T-helper 2 cell treated with Interferon-gamma antibody and Interleukin-4, amounts not matched to agents 100 ng/mL and 5 ng/mL, for 36 hours (primary cell): ENCODE measurements at regions not wholly inside any gene's neighbourhood (a gene's known extent, or its start where the extent isn't known, plus 50 kb on each side); places are given as distances from the start of the nearest gene placed in this dataset.
"Not testable (repeated sequence)": the region's sequence is repeated elsewhere in the genome, so short reads cannot be mapped to it uniquely, and the experiment has no call there.

Experiments used
- intact Hi-C: fragments of 100-400 bp; cut with micrococcal nuclease; formaldehyde crosslinking; loops from one replicate; pipeline ENCODE4 v1.15.1; 2023

DNA sequence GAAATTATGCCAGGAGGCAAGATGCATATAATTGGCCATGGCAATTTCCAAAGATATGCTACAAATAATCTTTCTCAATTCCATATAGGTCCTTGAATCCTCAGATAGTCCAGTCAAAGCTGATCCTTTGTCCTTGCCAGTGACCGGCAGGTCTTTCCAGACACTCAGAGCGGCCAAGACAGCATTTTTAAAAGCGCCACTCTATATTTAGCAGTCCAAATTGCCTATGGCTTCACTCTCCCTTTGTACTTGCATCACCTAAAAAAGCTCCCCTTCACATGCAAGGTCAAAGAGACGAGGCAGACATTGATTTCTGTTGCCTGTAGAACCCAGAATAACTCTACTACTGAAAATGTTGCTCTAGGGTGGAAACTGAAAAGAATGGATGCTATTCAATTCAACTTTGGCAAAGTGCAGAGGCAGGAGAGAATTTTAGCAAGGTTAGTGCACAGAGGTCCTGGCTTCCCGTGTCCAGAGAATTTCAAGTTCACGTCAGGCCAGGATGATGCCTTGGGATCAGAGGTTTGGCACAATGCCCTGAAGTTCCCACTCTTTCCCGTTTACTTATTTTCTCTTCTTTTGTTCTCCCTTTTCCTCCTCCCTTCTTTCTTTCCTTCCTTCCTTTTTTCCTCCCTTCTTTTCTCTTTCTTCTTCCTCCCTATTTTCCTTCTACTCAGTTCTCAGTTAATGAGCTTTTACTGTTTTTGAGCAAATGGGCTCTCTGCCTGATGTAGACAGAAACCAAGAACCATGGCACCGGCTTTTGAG lies 108.5 kb downstream of the KCNK1 start:
- intact Hi-C loops: no loop called here

DNA sequence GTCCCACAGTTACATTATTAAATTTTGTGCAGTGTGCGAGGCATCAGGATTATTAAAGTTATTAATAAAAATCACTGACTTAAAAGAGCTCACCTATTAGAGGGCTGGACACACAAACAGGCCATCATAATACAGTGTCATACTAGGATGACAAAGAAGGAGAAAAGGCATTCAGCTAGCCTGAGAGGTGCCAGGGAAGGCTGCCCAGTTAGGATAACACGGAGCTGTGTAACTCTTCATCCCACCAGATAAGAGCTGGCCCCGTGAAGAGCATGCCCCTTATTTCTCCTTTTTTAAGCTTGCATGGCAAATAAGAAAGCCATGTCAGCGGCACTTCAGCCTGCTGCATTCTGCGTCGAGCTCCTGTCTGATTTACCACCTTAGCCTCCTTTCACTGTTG lies 109.5 kb downstream of the KCNK1 start:
- intact Hi-C loops: no loop called here

DNA sequence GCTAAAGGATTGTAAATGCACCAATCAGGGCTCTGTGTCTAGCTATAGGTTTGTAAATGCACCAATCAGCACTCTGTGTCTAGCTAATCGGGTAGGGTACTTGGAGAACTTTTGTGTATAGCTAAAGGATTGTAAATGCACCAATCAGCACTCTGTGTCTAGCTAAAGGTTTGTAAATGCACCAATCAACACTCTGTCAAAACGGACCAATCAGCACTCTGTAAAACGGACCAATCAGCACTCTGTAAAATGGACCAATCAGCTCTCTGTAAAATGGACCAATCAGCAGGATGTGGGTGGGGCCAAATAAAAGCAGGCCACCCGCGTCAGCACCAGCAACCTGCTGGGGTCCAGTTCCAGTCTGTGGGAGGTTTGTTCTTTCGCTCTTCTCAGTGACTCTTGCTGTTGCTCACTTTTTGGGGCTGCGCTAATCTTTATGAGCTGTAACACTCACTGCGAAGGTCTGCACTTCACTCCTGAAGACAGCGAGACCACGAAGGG lies 110.3 kb downstream of the KCNK1 start:
- intact Hi-C loops: not testable (repeated sequence)

DNA sequence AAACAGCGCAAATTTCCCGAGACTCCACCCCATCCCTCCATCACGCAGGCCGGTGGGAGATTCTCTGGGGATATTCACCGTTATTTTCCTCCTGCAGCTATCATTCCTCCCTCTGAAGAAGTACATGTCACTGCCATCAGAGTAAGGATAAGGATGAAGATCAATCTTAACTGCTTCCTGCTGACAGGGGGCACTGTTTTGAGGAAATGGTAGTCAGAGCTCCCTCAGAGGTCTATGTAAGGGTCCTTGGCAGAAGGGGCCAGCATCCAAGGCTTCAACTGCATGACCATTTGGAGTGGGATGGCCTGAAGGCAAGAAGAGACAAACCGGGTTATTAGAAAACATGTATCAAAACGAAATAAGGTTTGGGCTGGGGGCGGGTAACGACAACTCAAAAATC lies 111.5 kb downstream of the KCNK1 start:
- intact Hi-C loops: no loop called here

DNA sequence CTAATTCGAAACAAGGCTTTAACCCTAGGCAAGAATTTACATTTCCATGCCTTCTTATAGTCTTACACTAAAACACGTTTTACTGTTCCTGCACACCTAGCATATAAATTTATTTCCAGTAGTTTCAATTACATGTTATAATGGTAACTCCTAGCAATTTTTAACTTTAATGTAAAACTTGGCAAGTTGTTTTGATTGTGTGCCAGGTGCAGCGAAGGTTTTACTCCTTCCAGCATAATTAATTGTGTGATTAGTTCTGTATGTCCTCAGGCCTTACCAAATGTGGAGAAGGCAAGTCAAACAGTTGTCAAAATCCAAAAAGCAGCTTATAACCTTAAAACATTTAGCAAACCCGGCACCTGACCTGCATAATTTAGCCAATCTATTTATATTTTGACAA lies 114.8 kb downstream of the KCNK1 start:
- intact Hi-C loops: no loop called here

DNA sequence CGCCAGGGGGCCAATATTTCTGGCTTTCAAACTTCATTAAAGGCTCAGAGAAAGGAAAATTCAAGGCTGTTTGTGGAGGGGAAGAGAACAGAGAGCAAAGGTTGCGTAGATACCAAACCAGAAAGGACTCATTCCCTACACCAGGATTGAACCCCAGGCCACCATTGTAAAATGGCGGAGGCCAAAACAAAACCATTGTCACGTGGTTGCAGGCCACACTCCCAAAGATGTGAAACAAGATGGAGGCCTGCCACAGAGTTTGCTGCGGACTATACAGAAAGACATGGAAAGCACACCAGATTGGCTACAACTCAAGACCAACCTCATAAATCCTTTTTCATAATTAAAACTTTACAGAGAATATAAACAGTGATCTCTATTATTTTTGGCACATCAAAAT lies 116.5 kb downstream of the KCNK1 start:
- intact Hi-C loops: no loop called here

DNA sequence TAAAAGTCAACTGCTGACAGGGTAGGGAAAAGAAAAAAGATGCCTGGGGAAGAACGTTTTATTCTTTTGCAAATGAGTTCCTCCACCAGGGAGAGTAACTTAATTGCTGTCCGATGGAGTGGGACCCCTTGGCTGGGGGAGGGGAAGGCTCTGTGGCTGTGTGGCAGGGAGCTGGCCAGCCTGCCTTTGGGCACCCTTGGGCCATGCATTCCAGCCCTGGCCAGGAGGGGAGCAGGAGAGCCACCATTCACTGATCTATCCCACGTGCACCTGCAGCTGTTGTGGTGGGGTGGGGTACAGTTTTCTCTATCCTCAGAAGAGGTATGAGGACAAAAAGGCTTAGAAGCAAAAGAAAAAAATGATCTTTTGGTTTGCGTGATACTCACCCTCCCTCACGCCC lies 116.9 kb downstream of the KCNK1 start:
- intact Hi-C loops: no loop called here

DNA sequence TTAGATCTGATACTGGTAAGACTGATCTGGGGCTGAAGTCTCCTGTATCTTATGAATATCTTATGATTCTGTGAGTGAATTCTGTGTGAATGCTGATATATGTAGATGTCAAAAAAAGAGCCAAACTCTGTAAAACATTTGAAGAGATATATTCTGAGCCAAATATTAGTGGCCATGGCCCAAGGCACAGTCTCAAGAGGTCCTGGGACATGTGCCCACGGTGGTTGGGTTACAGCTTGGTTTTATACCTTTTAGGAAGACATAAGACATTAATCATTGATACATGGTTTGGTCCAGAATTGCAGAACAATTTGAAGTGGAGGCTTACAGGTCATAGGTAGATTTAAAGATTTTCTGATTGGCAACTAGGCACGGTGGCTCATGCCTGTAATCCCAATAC lies 118.3 kb downstream of the KCNK1 start:
- intact Hi-C loops: no loop called here

DNA sequence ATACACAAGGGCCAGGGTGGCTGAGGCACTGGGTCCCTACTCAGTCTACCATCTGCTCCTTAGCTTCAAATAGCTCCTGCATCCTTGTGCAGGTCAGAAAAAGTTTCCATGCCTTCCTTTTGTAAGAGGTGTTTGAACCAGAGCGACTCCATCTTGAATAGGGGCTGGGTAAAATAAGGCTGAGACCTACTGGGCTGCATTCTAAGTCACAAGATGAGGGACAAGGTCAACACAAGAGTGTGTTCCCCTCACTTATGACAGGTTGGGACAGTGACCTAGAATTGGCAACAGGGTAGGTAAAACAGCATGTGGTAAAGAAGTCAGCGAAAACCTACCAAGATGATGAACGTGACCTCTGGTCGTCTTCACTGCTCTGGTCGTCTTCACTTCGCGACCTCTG lies 120.5 kb downstream of the KCNK1 start:
- intact Hi-C loops: no loop called here

DNA sequence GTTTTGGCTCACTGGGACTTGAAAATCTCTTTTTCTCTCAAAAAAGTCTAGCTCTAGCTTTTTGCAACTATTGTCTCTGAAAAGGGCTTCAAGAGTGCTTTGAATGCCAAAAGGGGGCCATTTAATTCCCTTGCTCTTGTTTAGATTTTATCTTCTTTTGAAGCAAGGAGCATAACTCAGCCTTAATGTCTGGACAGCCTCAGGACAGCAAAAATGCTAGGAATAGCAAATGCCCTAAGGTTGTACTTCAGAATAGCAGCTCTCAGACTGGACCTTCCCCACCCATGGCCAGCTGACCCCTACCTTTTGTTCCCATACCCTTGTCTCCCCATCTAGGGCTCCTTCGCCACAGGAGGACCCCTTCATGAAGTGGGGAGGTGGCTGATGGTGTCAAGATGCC lies 121.4 kb downstream of the KCNK1 start:
- intact Hi-C loops: no loop called here

DNA sequence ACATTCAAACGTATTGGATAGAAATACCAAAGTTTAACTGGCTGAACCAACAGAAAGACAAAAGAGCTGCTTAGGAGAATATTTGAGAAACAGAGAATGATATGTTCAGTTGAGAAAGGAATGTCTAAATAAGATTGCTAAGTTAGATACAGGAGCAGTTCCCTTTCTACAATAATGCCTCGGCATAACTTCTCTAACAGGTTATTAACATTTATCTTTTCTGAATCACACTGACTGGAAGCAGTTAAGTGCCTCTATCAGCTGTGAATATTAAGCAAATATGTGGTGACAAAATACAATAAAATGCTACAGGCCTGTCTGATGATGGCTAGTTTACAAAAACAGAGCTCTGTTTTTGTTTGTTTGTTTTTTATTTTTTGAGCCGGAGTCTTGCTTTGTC lies 121.9 kb downstream of the KCNK1 start:
- intact Hi-C loops: no loop called here

DNA sequence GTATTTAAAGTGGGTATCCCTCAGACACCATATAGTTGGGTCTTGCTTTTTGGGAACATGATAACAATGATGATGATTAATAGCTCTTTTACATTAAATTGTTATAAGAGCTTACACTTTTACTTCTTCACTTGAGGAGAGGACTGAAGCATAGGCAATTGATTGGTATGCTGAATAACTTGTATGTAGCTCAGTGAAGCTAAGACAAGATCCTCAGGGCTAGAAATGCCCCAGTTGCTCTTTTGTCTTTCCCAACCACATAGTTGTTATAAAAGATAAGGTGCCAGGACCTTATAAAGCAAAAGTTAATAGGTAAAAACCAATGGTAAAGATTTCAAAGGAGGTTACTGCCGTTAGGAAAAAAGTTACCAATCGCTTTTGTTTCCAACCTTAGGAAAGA lies 123.4 kb downstream of the KCNK1 start:
- intact Hi-C loops: no loop called here

DNA sequence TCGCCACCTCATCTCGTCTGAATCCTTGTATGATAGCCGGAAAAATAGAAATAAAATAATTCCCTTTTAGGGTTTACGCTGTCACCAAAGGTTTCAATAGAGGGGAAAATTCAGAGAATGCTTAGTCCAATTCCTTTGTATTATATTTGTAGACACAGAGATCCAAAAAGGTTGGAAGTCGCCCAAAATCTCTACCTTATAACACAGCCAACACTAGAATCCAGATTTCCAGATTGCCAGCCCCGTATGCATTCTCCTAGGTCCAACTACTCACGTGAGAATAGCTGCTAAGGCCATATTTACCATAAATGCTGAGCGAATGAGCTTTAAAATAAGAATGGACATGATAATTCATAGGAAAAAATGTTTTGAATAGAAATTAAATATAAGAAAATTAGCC lies 124.5 kb downstream of the KCNK1 start:
- intact Hi-C loops: no loop called here

DNA sequence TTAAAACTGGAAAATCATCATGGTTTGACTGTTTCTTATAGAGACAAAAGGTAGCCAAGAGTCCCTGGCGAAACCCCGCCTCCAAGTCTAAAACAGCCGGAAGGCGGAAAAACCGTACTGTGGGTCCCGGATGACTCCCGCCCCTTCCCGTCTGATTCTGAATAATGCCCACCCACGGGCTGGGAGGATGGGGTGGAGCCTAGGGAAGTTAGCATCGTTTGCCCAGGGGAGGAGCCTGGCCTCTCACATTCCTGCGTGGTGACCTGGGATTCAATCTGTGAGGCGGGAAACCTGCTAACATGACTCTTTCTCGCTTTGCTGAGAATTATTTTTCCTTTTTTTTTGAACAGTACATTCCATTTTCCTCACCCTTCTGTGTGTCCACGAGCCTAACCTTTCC lies 124.9 kb downstream of the KCNK1 start:
- intact Hi-C loops: no loop called here

DNA sequence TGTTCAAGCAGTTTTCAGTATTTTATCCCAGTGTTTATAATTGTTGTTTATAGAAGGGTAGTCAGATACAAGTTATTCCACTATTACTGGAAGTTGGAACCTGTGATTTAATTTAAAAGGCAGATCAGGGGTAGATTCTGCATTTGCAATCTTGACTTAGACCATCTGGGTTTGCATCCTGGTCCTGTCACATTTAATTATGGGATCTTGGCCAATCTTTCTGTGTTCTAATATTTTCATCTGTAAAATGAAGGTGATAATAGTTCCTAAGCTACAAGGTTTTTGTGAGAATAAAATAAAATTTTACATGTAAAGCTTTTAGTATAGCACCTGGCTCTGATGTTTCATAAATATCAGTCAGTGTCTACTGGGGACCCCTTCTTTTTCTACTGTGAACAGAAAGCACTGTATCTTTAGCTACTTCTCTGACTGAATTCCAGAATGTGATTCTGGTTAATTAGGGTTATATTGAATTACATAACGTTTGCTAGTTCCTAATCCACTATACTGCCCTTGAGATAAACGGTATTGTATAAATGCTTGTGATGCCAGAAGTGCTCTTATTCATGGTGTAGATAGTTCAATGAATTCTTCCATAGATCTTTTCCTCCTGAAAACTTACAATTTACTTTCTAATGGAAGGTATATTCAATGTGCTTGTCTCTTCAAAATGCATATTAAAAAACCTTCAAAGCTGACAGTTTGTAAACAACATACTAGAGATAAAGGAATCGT lies 131.0 kb downstream of the KCNK1 start:
- intact Hi-C loops: no loop called here

DNA sequence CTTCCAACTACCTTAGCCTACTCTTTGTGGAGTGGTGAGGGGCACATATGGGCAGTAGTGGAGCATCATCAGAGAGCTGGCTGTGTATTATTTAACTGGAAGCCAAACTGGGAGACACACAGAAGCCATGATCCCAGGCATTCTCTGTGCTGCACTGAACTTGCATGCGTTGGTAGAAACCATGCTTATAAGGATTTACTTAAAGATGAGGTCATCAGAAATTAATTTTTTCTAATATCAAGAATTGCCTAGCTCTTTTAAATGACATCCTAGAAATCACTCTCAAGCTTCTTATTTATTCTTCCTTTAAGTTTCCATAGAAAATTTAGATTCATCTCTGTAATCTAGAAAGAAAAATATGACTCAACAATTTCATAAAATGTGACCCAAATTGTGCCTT lies 136.2 kb downstream of the KCNK1 start:
- intact Hi-C loops: no loop called here

DNA sequence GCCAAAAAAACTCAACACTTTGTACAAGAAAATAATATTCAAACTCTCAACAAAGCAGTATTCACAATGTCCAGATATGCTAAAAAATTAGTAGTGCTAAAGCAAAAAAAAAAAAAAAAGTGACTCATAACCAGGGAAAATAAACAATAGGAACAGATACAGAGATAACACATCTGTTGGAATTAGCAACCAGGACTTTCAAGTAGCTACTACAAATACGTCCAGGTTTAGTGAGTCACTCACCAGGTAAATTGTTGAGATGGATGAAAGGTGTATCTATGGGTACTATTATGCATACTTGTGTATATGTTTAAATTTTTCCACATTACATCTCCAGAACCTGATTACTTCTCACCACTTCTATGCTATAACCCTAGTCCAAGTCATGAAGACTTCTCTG lies 144.8 kb upstream of the SLC35F3 start:
- intact Hi-C loops: no loop called here

DNA sequence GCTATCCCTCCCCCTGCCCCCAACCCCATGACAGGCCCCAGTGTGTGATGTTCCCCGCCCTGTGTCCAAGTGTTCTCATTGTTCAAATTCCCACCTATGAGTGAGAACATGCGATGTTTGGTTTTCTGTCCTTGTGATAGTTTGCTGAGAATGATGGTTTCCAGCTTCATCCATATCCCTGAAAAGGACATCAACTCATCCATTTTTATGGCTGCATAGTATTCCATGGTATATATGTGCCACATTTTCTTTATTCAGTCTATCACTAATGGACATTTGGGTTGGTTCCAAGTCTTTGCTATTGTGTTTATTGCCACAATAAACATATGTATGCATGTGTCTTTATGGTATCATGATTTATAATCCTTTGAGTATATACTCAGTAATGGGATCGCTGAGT lies 140.2 kb upstream of the SLC35F3 start:
- intact Hi-C loops: not testable (repeated sequence)

DNA sequence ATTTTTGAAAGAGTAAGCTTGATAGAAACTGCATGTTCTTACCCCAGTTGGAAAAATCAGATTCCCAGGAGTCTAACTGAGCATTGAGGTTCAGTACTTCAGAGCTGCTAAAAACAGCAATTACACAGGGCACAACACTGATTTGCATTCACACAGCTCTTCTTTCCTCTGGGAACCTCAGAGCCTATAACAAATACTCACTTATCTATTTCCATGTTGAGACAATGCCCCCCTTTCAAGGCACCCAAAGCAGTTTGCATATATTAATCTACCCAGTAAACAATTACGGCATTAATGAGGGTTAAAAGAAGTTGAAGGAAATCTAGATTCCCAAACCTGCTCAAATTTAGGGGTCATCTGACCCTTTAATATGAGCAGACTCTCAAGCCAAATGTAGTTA lies 126.9 kb upstream of the SLC35F3 start:
- intact Hi-C loops: no loop called here

DNA sequence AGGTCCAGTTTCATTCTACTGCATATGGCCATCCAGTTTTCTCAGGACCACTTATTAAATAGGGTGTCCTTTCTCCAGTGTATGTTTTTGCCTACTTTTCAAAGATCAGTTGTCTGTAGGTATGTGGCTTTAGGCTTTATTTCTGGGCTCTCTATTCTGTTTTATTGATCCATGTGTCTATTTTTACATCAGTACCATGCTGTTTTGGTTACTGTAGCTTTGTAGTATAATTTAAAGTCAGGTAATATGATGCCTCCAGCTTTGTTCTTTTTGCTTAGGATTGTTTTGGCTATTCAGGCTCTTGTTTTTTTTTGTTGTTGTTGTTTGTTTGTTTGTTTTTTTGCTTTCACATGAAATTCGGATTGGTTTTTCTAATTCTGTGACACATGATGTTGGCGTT lies 124.4 kb upstream of the SLC35F3 start:
- intact Hi-C loops: no loop called here

DNA sequence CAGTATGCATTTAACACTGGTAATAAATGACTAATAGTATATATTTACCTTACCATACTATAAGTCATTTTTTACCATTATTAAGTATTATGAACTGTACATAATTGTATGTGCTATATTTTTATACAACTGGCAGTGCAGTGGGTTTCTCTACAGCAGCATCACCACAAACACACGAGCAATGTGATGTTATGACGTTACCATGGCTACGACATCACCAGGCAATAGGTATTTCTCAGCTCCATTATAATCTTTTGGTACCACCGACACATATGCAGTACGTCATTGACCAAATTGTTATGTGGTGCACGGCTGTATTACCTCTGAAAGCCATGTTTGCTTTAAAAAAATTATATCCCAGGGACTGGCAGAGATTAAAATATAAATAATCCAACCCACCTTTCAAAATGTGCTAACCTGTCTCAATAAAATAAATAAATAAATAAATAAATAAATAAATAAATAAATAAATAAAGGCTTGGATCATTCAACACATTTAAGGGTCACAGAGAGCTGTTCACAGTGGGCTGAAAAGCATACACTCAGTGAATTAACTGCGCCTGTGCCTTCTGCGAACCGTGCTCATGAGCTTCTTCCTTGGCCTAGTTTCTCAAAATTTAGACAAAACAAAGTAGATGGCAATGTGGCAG lies 121.4 kb upstream of the SLC35F3 start:
- intact Hi-C loops: no loop called here

DNA sequence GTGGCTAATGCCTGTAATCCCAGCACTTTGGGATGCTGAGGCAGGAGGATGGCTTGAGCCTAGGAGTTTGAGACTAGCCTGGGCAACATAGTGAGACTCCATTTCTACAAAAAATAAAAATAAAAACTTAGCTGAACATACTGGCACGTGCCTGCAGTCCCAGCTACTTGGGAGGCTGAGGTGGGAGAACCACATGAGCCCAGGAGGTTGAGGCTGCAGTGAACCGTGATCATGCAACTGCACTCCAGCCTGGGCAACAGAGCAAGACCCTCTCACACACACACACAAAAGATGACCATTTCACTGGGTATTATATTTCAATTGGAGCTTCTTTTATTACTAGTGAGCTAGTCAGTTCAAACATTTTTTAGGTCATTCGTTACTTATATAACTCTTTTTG lies 116.9 kb upstream of the SLC35F3 start:
- intact Hi-C loops: no loop called here
